Mesendoderm (in vitro differentiated cells): ENCODE measurements at regions not wholly inside any gene's neighbourhood (a gene's known extent, or its start where the extent isn't known, plus 50 kb on each side); places are given as distances from the start of the nearest gene placed in this dataset.
"Not testable (repeated sequence)": the region's sequence is repeated elsewhere in the genome, so short reads cannot be mapped to it uniquely, and the experiment has no call there.

Experiments used
- DNase-seq: peaks from one replicate; pipeline ENCODE4 v3.0.0; 2013
- H2AK5ac ChIP-seq: 2 replicates; pipeline ENCODE4 v1.6.1; 2013; ENCODE audit warnings: low read length, inconsistent platforms
- H2BK120ac ChIP-seq: 2 replicates; pipeline ENCODE4 v1.6.1; 2013; ENCODE audit warnings: low read depth, mild to moderate bottlenecking, low read length, moderate library complexity, mixed read lengths
- H2BK15ac ChIP-seq: replicated peaks from 2 replicates; pipeline ENCODE4 v1.6.1; 2013; ENCODE audit warnings: low read depth, mild to moderate bottlenecking, moderate library complexity
- H2BK5ac ChIP-seq: 2 replicates; pipeline ENCODE4 v1.6.1; 2013; ENCODE audit warnings: low read length, inconsistent platforms
- H3K18ac ChIP-seq: 2 replicates; pipeline ENCODE4 v1.6.1; 2013; ENCODE audit warnings: mild to moderate bottlenecking, low read length, mixed read lengths
- H3K23ac ChIP-seq: one replicate; pipeline ENCODE4 v1.6.1; 2013; ENCODE audit warnings: low read length
- H3K27ac ChIP-seq: 2 replicates; pipeline ENCODE4 v1.5.1; 2013; ENCODE audit warnings: low read depth, mild to moderate bottlenecking, inconsistent platforms, low read length, moderate library complexity
- H3K27me3 ChIP-seq: 2 replicates; pipeline ENCODE4 v1.6.1; 2013; ENCODE audit warnings: low read length, control low read depth, mild to moderate bottlenecking, inconsistent platforms; ENCODE audit not compliant: insufficient read depth, poor library complexity
- H3K36me3 ChIP-seq: 2 replicates; pipeline ENCODE4 v1.6.1; 2013; ENCODE audit warnings: low read length, inconsistent platforms; ENCODE audit not compliant: control insufficient read depth, insufficient read depth
- H3K4ac ChIP-seq: one replicate; pipeline ENCODE4 v1.6.1; 2013; ENCODE audit warnings: low read depth, mild to moderate bottlenecking, low read length, moderate library complexity
- H3K4me1 ChIP-seq: 2 replicates; pipeline ENCODE4 v1.6.1; 2013; ENCODE audit warnings: low read depth, low read length, inconsistent platforms; ENCODE audit not compliant: control insufficient read depth
- H3K4me2 ChIP-seq: 2 replicates; pipeline ENCODE4 v1.6.1; 2013; ENCODE audit warnings: low read length
- H3K4me3 ChIP-seq: 2 replicates; pipeline ENCODE4 v1.5.1; 2013; ENCODE audit warnings: mild to moderate bottlenecking, low read length
- H3K56ac ChIP-seq: one replicate; pipeline ENCODE4 v1.6.1; 2013; ENCODE audit warnings: low read length
- H3K79me1 ChIP-seq: 2 replicates; pipeline ENCODE4 v1.6.1; 2013; ENCODE audit warnings: low read length, inconsistent platforms
- H3K79me2 ChIP-seq: 2 replicates; pipeline ENCODE4 v1.6.1; 2013; ENCODE audit warnings: mild to moderate bottlenecking, low read length; ENCODE audit not compliant: control insufficient read depth, insufficient read depth
- H3K9ac ChIP-seq: 2 replicates; pipeline ENCODE4 v1.6.1; 2013; ENCODE audit warnings: low read length, inconsistent platforms
- H4K5ac ChIP-seq: one replicate; pipeline ENCODE4 v1.6.1; 2013; ENCODE audit warnings: low read length
- H4K8ac ChIP-seq: one replicate; pipeline ENCODE4 v1.6.1; 2013; ENCODE audit warnings: low read depth, mild to moderate bottlenecking, control low read depth, low read length, moderate library complexity
- WGBS: extraction: QIAGEN DNeasy Blood & Tissue Kit; methylation state at CpG from one replicate; pipeline ENCODE4 v1.1.7; 2013; ENCODE audit warnings: low lambda C conversion rate, missing lambda C conversion rate; ENCODE audit not compliant: insufficient coverage; ENCODE audit errors: extremely low coverage; 5-methylcytosine and 5-hydroxymethylcytosine counted together

DNA sequence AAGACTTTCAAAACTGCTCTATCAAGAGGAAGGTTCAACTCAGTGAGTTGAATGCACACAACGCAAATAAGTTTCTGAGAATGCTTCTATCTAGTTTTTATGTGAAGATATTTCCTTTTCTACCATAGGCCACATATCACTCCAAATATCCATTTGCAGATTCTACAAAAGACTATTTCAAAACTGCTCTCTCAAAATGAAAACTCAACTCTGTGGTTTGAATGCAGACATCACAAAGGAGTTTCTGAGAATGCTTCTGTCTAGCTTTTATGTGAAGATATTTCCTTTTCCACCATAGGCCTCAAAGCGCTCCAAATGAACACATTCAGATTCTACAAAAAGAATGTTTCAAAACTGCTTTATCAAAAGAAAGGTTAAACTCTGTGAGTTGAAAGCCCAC is 1093.1 kb upstream of the DEFB115 start:
- not testable (repeated sequence) for H2BK120ac ChIP-seq, H3K4me2 ChIP-seq, H3K23ac ChIP-seq, H3K79me1 ChIP-seq, H2BK15ac ChIP-seq, H3K56ac ChIP-seq, H3K4ac ChIP-seq, H2AK5ac ChIP-seq, H2BK5ac ChIP-seq, H3K9ac ChIP-seq, H3K36me3 ChIP-seq, H4K8ac ChIP-seq, H3K27me3 ChIP-seq, H3K79me2 ChIP-seq, DNase-seq, H3K4me1 ChIP-seq, H4K5ac ChIP-seq, H3K18ac ChIP-seq, H3K4me3 ChIP-seq, H3K27ac ChIP-seq
- no CpG with 5 or more reads among the region's 2 CpGs for WGBS

DNA sequence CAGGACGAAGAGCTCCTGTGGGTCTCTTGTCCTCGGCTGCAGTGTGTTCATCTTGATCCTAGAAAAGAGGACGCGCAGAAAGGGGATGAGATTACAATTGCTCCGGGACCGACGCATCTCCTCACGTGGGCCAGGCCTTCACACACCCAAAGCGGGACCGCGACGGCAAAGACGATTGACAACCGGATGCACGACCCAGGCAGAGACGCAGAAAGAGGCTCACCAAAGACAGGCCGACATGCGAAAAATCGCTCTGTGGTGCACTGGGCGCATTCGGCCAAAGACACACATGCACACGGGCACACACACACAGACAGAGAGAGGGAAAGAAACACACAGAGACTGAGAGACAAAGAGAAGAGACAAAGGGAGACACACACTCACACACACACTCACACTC is 1089.9 kb upstream of the DEFB115 start:
- Histone ChIP-seq H3K4me3 (no peak overlapping the region), H2BK5ac (no peak overlapping the region), H3K79me1 (no peaks in the 10 kb centered on the region), H4K8ac (no peak overlapping the region), H3K27me3 (no peaks in the 10 kb centered on the region), H3K9ac (no peak overlapping the region), H3K18ac (no peak overlapping the region), H3K56ac (no peak overlapping the region), H4K5ac (no peak overlapping the region), H2BK15ac (no peak overlapping the region), H3K27ac (no peak overlapping the region), H3K23ac (no peak overlapping the region), H3K79me2 (no peaks in the 10 kb centered on the region), H3K4me1 (no peaks in the 10 kb centered on the region), H3K4ac (no peak overlapping the region), H3K36me3 (no peaks in the 10 kb centered on the region), H2BK120ac (no peak overlapping the region), H3K4me2 (no peak overlapping the region), H2AK5ac (no peak overlapping the region)
- no CpG with 5 or more reads among the region's 22 CpGs for WGBS
- no peak for DNase-seq

DNA sequence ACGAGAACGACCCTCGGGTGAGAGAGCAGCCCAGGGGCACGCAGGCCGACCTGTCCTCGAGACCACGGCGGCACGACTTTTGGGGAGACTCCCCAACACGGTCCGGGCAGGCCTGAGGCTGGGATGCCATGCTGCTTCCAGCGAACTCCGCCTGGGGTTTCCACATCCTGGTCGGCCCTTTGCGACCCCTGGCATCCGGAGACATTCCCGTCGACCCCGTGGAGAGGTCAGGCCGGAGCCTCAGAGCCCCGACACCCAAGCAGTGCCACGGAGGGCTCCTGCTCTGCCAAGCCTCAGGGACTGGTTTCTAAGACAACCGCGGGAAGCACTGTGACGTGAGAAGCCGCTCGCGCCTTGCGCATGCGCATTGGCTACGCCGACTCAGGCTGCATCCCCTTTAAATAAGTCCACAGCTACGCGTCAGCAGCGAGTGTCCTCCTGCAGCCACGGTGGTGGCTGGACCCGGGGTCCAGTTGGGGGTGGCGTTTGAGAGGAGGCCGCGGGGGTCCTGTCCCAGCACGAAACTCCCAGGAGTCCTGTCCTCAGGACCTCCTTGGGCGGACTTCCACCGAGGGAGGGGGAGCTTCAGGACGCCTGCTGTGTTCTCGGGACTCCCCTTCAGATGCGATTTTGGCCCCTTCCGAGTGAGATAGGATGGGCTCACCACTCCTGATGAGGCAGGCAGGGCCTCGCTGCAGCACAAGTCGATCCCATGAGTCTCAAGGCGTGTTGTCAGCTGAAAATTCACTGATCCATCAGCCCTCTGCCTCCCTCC is 1089.3 kb upstream of the DEFB115 start:
- no peaks in the 10 kb centered on the region for H3K79me2 ChIP-seq
- no peak overlapping the region for H3K56ac ChIP-seq
- H4K8ac ChIP-seq: no peak overlapping the region
- no peak overlapping the region for H3K9ac ChIP-seq
- H4K5ac ChIP-seq: no peak overlapping the region
- no peak overlapping the region for H3K27ac ChIP-seq
- no peak overlapping the region for H2AK5ac ChIP-seq
- H3K79me1 ChIP-seq: no peaks in the 10 kb centered on the region
- no peak overlapping the region for H2BK5ac ChIP-seq
- H3K4me2 ChIP-seq: no peak overlapping the region
- no peaks in the 10 kb centered on the region for H3K36me3 ChIP-seq
- no peak overlapping the region for H3K4ac ChIP-seq
- H3K4me1 ChIP-seq: no peaks in the 10 kb centered on the region
- H2BK120ac ChIP-seq: no peak overlapping the region
- H2BK15ac ChIP-seq: no peak overlapping the region
- no peak for DNase-seq
- no peak overlapping the region for H3K23ac ChIP-seq
- no peaks in the 10 kb centered on the region for H3K27me3 ChIP-seq
- WGBS: no CpG with 5 or more reads among the region's 50 CpGs
- no peak overlapping the region for H3K4me3 ChIP-seq
- H3K18ac ChIP-seq: no peak overlapping the region

DNA sequence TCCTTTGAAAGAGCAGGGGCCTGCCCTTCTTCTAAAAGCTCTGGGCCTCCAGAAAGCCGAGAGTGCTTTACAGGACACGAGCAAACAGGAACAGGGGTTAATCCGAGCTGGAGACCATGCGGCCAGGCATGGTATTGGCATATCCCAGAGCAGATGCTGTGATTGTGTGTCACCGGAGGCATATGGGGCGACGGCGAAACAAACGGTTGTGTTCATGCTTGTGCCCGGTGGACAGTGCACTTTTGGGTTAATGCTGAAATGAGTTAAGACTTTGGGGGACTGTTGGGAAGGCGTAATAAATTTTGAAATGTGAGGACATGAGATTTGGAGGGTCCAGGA is 1088.7 kb upstream of the DEFB115 start:
- no peak overlapping the region for H3K18ac ChIP-seq
- H3K4me2 ChIP-seq: no peak overlapping the region
- H3K36me3 ChIP-seq: no peaks in the 10 kb centered on the region
- H3K56ac ChIP-seq: no peak overlapping the region
- H3K23ac ChIP-seq: no peak overlapping the region
- H3K4ac ChIP-seq: no peak overlapping the region
- no peaks in the 10 kb centered on the region for H3K4me1 ChIP-seq
- H2AK5ac ChIP-seq: no peak overlapping the region
- no peak overlapping the region for H3K27ac ChIP-seq
- H2BK15ac ChIP-seq: no peak overlapping the region
- no peak overlapping the region for H3K4me3 ChIP-seq
- no peak overlapping the region for H4K5ac ChIP-seq
- no peak overlapping the region for H4K8ac ChIP-seq
- H3K79me1 ChIP-seq: no peaks in the 10 kb centered on the region
- H2BK120ac ChIP-seq: no peak overlapping the region
- WGBS: no CpG with 5 or more reads among the region's 11 CpGs
- no peak overlapping the region for H2BK5ac ChIP-seq
- DNase-seq: no peak
- no peaks in the 10 kb centered on the region for H3K79me2 ChIP-seq
- no peak overlapping the region for H3K9ac ChIP-seq
- H3K27me3 ChIP-seq: no peaks in the 10 kb centered on the region

DNA sequence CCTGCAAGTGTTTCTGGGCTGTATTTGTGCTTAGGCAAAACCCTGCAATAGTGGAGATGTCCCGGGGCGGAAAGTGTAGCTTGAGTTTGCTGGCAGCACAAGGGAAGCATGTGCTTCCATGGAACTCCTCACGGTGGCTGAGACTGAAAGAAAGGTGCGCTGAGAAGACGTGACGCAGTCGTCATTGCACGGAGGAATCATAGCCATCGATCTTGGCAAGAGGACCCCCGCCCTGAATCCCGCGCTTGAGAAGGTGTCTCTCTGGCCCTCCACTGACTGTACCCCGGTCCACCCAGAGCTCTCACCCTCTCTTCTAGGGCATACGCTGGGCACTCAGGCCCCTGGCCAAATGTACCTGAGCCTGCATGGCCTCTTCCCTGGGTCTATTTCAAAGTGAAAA is 1081.8 kb upstream of the DEFB115 start:
- DNase-seq: no peak
- no peak overlapping the region for H2BK15ac ChIP-seq
- H3K9ac ChIP-seq: no peak overlapping the region
- H3K27ac ChIP-seq: no peak overlapping the region
- H3K27me3 ChIP-seq: no peaks in the 10 kb centered on the region
- WGBS: no CpG with 5 or more reads among the region's 14 CpGs
- no peak overlapping the region for H3K56ac ChIP-seq
- no peak overlapping the region for H3K18ac ChIP-seq
- no peak overlapping the region for H3K4me3 ChIP-seq
- H3K4me2 ChIP-seq: no peak overlapping the region
- H3K23ac ChIP-seq: no peak overlapping the region
- H3K79me1 ChIP-seq: no peaks in the 10 kb centered on the region
- H3K4me1 ChIP-seq: no peaks in the 10 kb centered on the region
- no peaks in the 10 kb centered on the region for H3K79me2 ChIP-seq
- no peaks in the 10 kb centered on the region for H3K36me3 ChIP-seq
- H2BK5ac ChIP-seq: no peak overlapping the region
- H4K8ac ChIP-seq: no peak overlapping the region
- no peak overlapping the region for H3K4ac ChIP-seq
- no peak overlapping the region for H2AK5ac ChIP-seq
- H2BK120ac ChIP-seq: no peak overlapping the region
- no peak overlapping the region for H4K5ac ChIP-seq

DNA sequence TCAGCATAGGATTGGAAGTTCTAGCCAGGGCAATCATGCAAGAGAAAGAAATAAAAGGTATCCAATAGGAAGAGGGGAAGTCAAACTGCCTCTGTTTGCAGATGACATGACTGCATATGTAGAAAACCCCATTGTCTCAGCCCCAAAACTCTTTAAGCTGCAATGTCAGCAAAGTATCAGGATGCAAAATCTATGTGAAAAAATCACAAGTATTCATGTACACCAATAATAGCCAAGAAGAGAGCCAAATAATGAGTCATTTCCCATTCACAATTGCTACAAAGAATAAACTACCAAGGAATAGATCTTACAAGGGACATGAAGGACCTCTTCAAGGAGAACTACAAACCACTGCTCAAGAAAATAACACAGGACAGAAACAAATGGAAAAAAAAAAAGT is 1074.3 kb upstream of the DEFB115 start:
- H3K36me3 ChIP-seq, H3K4me2 ChIP-seq, H3K18ac ChIP-seq, H3K9ac ChIP-seq, H2AK5ac ChIP-seq, H3K79me2 ChIP-seq, H2BK5ac ChIP-seq, H3K27me3 ChIP-seq, H3K4me3 ChIP-seq, H3K23ac ChIP-seq, H3K56ac ChIP-seq, H3K27ac ChIP-seq, H3K4me1 ChIP-seq, DNase-seq, H2BK120ac ChIP-seq, H4K8ac ChIP-seq, H4K5ac ChIP-seq, H3K79me1 ChIP-seq, H3K4ac ChIP-seq, H2BK15ac ChIP-seq: not testable (repeated sequence)
